A549 (cell line): ENCODE measurements at regions not wholly inside any gene's neighbourhood (a gene's known extent, or its start where the extent isn't known, plus 50 kb on each side); places are given as distances from the start of the nearest gene placed in this dataset.

Experiments used
- ATAC-seq, 2 experiments: fragments of 200-7000 bp in 1 of 2; fragments of >200 bp in 1 of 2; cut with Nextera tagmentation in 1 of 2; cut with Tn5 transposase in 1 of 2; 3 replicates each; pipeline versions ENCODE4 v1.8.0 to v1.9.1; 2018 to 2020; ENCODE audit warnings: mild to moderate bottlenecking in 1 of 2, moderate library complexity in 1 of 2
- CTCF ChIA-PET: fragments of 300-600 bp; sonication (Branson Sonifier 250); formaldehyde crosslinking; extraction: SDS; loops from one replicate; lab custom pipeline; 2021; ENCODE audit warnings: antibody characterized with exemption, inconsistent platforms; lab: Yijun Ruan, JAX
- POLR2A ChIA-PET: fragments of 350-600 bp; formaldehyde crosslinking; extraction: SDS; loops from one replicate; lab custom pipeline; 2021; ENCODE audit warnings: antibody characterized with exemption, inconsistent platforms; lab: Yijun Ruan, JAX
- DNase-seq, 2 experiments: peaks; one replicate each; pipeline versions ENCODE4 v3.0.0 to v3.0.0-alpha.2; 2011 to 2016; ENCODE audit warnings: low read depth in 1 of 2, low spot score in 1 of 2
- FAIRE-seq: peaks from 2 replicates; lab custom pipeline; 2011; peaks lifted over from hg19 to GRCh38; lab: Jason Lieb, UNC
- H3K27ac ChIP-seq, 2 experiments: fragments of >200 bp; sonication (Bioruptor Twin); formaldehyde crosslinking; 3 replicates each; pipeline ENCODE4 v1.5.1; 2016 to 2017
- H3K4me1 ChIP-seq: fragments of >200 bp; sonication (Bioruptor Twin); formaldehyde crosslinking; 3 replicates; pipeline ENCODE4 v1.6.1; 2016
- H3K4me2 ChIP-seq: fragments of >200 bp; sonication (Bioruptor Twin); formaldehyde crosslinking; 3 replicates; pipeline ENCODE4 v1.6.1; 2016
- H3K4me3 ChIP-seq: fragments of >200 bp; sonication (Bioruptor Twin); formaldehyde crosslinking; 3 replicates; pipeline ENCODE4 v1.5.1; 2016
- H3K9me3 ChIP-seq: fragments of >200 bp; sonication (Bioruptor Twin); formaldehyde crosslinking; 3 replicates; pipeline ENCODE4 v1.6.1; 2016
- BHLHE40 ChIP-seq: IDR thresholded peaks from 2 replicates; pipeline ENCODE4 v1.6.1; 2012; ENCODE audit warnings: low read depth, low read length, inconsistent platforms
- CBX2 ChIP-seq: fragments of 200-600 bp; sonication (generic); IDR thresholded peaks from 2 replicates; pipeline ENCODE4 v1.6.1; 2016; ENCODE audit warnings: low read depth, mild to moderate bottlenecking, borderline replicate concordance
- CBX8 ChIP-seq: fragments of 200-600 bp; sonication (generic); IDR thresholded peaks from 2 replicates; pipeline ENCODE4 v1.6.1; 2016
- EP300 ChIP-seq, 2 experiments: fragments of >200 bp; sonication (Bioruptor Twin); formaldehyde crosslinking; IDR thresholded peaks; 2 replicates in 1 of 2; 3 replicates in 1 of 2; pipeline ENCODE4 v1.6.1; 2016 to 2017
- FOSB ChIP-seq: fragments of 250-450 bp; sonication (Bioruptor Pico); IDR thresholded peaks from 2 replicates; pipeline ENCODE4 v1.5.0; 2020; ENCODE audit warnings: mild to moderate bottlenecking, moderate library complexity
- FOXS1 ChIP-seq: fragments of 250-450 bp; sonication (Bioruptor Pico); IDR thresholded peaks from 2 replicates; pipeline ENCODE4 v1.5.0; 2020; ENCODE audit warnings: mild to moderate bottlenecking, moderate library complexity
- GATA3 ChIP-seq: IDR thresholded peaks from 2 replicates; pipeline ENCODE4 v1.6.1; 2012; ENCODE audit warnings: borderline replicate concordance
- HOXB5 ChIP-seq: fragments of 250-450 bp; sonication (Bioruptor Pico); IDR thresholded peaks from 2 replicates; pipeline ENCODE4 v1.5.0; 2020; ENCODE audit warnings: mild to moderate bottlenecking, moderate library complexity
- JUNB ChIP-seq: fragments of >200 bp; sonication (Bioruptor Twin); formaldehyde crosslinking; IDR thresholded peaks from 2 replicates; pipeline ENCODE4 v1.6.1; 2016
- KDM1A ChIP-seq: fragments of 200-600 bp; sonication (generic); IDR thresholded peaks from 2 replicates; pipeline ENCODE4 v1.6.1; 2016; ENCODE audit warnings: low read depth, mild to moderate bottlenecking
- MAFK ChIP-seq: fragments of 450-650 bp; IDR thresholded peaks from 2 replicates; pipeline ENCODE4 v1.6.1; 2014; ENCODE audit not compliant: partially characterized antibody
- MAZ ChIP-seq: fragments of 150-350 bp; IDR thresholded peaks from 2 replicates; pipeline ENCODE4 v1.6.1; 2014; ENCODE audit warnings: antibody characterized with exemption, low read depth, low read length, borderline replicate concordance
- NR3C1 ChIP-seq: fragments of >200 bp; sonication (Bioruptor Twin); formaldehyde crosslinking; IDR thresholded peaks from 3 replicates; pipeline ENCODE4 v1.6.1; 2017
- RCOR1 ChIP-seq: fragments of 150-350 bp; IDR thresholded peaks from 2 replicates; pipeline ENCODE4 v1.6.1; 2014; ENCODE audit warnings: antibody characterized with exemption, low read length, low read depth
- TFCP2L1 ChIP-seq: fragments of 250-450 bp; sonication (Bioruptor Pico); IDR thresholded peaks from 2 replicates; pipeline ENCODE4 v1.5.0; 2021; ENCODE audit warnings: mild to moderate bottlenecking
- TP53 ChIP-seq: fragments of 250-450 bp; sonication (Bioruptor Pico); IDR thresholded peaks from 2 replicates; pipeline ENCODE4 v1.5.0; 2021; ENCODE audit warnings: mild to moderate bottlenecking, moderate library complexity
- WGBS: methylation state at CpG from one replicate; pipeline ENCODE4 v1.1.6; 2017; ENCODE audit errors: missing lambda C conversion rate; 5-methylcytosine and 5-hydroxymethylcytosine counted together
- TF ChIP-seq, protein P1 (sequence below): fragments of >200 bp; sonication (Bioruptor Twin); formaldehyde crosslinking; IDR thresholded peaks from 3 replicates; pipeline ENCODE4 v1.5.1; 2016
- TF ChIP-seq, protein P2 (sequence below): IDR thresholded peaks from 2 replicates; pipeline ENCODE4 v1.6.1; 2012; ENCODE audit warnings: low read depth, borderline replicate concordance
- TF ChIP-seq, protein P3 (sequence below): fragments of >200 bp; sonication (Bioruptor Twin); formaldehyde crosslinking; IDR thresholded peaks from 2 replicates; pipeline ENCODE4 v1.6.1; 2016
- TF ChIP-seq, protein P4 (sequence below): fragments of 150-350 bp; IDR thresholded peaks from 2 replicates; pipeline ENCODE4 v1.6.1; 2014; ENCODE audit warnings: low read depth, mild to moderate bottlenecking, low read length
- TF ChIP-seq, protein P5 (sequence below): fragments of 250-450 bp; sonication (Bioruptor Pico); IDR thresholded peaks from 2 replicates; pipeline ENCODE4 v1.5.0; 2020; ENCODE audit warnings: low read depth, mild to moderate bottlenecking, moderate library complexity
- TF ChIP-seq, protein P6 (sequence below): fragments of 250-450 bp; sonication (Bioruptor Pico); IDR thresholded peaks from 2 replicates; pipeline ENCODE4 v1.5.0; 2021; ENCODE audit warnings: mild to moderate bottlenecking, moderate library complexity, borderline replicate concordance
- TF ChIP-seq, protein P7 (sequence below): IDR thresholded peaks from 2 replicates; pipeline ENCODE4 v1.6.1; 2012
- TF ChIP-seq, protein P8 (sequence below): fragments of 200-600 bp; sonication (generic); IDR thresholded peaks from 2 replicates; pipeline ENCODE4 v1.6.1; 2016; ENCODE audit warnings: antibody characterized with exemption, mild to moderate bottlenecking, moderate library complexity

DNA sequence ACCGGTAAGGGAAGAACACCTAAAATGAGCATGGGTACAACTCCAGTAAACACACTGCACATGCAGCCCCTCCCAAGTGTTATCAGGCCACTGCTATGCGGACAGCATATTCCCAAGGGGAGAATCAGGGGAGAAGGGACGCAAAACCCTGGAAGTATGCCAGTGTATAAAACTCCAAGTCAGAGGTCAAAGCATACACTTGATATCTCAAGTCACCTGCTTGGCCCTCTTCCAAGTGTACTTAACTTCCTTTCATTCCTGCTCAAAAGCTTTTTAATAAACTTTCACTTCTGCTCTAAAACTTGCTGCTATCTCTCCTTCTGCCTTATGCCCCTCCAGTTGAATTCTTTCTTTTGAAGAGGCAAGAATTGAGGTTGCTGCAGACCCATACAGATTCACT lies 408.1 kb downstream of the HTR1A start:
- H3K4me2 ChIP-seq = no peak overlapping the region
- ChIA-PET POLR2A (no interaction called here), CTCF (interaction anchor here (0.5 to 0.6 kb wide), 2 partner anchors 164 to 975 kb away, joined by 3 read pairs; partner anchors contain the start of gene LRRC70)
- WGBS = 18% methylated on average over 3 of the region's 3 CpGs
- H3K9me3 ChIP-seq = no peaks in the 10 kb centered on the region
- no peak overlapping the region for H3K27ac ChIP-seq
- FAIRE-seq = no peak
- H3K4me1 ChIP-seq = no peaks in the 10 kb centered on the region
- DNase-seq = no peak
- TF ChIP-seq, protein P1, sequence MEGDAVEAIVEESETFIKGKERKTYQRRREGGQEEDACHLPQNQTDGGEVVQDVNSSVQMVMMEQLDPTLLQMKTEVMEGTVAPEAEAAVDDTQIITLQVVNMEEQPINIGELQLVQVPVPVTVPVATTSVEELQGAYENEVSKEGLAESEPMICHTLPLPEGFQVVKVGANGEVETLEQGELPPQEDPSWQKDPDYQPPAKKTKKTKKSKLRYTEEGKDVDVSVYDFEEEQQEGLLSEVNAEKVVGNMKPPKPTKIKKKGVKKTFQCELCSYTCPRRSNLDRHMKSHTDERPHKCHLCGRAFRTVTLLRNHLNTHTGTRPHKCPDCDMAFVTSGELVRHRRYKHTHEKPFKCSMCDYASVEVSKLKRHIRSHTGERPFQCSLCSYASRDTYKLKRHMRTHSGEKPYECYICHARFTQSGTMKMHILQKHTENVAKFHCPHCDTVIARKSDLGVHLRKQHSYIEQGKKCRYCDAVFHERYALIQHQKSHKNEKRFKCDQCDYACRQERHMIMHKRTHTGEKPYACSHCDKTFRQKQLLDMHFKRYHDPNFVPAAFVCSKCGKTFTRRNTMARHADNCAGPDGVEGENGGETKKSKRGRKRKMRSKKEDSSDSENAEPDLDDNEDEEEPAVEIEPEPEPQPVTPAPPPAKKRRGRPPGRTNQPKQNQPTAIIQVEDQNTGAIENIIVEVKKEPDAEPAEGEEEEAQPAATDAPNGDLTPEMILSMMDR = no peak
- TF ChIP-seq RCOR1 = no peak
- no peak for TF ChIP-seq EP300 (IDR thresholded peaks at IDR 0.05)
- no peak for TF ChIP-seq MAFK
- TF ChIP-seq, protein P2, sequence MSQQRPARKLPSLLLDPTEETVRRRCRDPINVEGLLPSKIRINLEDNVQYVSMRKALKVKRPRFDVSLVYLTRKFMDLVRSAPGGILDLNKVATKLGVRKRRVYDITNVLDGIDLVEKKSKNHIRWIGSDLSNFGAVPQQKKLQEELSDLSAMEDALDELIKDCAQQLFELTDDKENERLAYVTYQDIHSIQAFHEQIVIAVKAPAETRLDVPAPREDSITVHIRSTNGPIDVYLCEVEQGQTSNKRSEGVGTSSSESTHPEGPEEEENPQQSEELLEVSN = no peak
- no peak for TF ChIP-seq CBX2
- TF ChIP-seq HOXB5 (CRISPR knock-in tag) = no peak
- TF ChIP-seq, protein P3, sequence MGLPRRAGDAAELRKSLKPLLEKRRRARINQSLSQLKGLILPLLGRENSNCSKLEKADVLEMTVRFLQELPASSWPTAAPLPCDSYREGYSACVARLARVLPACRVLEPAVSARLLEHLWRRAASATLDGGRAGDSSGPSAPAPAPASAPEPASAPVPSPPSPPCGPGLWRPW = no peak
- TF ChIP-seq CBX8 = no peak
- TF ChIP-seq TP53 (CRISPR knock-in tag) = no peak
- no peak for TF ChIP-seq BHLHE40
- TF ChIP-seq, protein P4, sequence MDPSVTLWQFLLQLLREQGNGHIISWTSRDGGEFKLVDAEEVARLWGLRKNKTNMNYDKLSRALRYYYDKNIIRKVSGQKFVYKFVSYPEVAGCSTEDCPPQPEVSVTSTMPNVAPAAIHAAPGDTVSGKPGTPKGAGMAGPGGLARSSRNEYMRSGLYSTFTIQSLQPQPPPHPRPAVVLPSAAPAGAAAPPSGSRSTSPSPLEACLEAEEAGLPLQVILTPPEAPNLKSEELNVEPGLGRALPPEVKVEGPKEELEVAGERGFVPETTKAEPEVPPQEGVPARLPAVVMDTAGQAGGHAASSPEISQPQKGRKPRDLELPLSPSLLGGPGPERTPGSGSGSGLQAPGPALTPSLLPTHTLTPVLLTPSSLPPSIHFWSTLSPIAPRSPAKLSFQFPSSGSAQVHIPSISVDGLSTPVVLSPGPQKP = no peak
- no peak for TF ChIP-seq FOSB (CRISPR knock-in tag)
- TF ChIP-seq GATA3 = no peak
- TF ChIP-seq FOXS1 (CRISPR knock-in tag) = no peak
- TF ChIP-seq, protein P5, sequence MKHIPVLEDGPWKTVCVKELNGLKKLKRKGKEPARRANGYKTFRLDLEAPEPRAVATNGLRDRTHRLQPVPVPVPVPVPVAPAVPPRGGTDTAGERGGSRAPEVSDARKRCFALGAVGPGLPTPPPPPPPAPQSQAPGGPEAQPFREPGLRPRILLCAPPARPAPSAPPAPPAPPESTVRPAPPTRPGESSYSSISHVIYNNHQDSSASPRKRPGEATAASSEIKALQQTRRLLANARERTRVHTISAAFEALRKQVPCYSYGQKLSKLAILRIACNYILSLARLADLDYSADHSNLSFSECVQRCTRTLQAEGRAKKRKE = no peak
- TF ChIP-seq, protein P6, sequence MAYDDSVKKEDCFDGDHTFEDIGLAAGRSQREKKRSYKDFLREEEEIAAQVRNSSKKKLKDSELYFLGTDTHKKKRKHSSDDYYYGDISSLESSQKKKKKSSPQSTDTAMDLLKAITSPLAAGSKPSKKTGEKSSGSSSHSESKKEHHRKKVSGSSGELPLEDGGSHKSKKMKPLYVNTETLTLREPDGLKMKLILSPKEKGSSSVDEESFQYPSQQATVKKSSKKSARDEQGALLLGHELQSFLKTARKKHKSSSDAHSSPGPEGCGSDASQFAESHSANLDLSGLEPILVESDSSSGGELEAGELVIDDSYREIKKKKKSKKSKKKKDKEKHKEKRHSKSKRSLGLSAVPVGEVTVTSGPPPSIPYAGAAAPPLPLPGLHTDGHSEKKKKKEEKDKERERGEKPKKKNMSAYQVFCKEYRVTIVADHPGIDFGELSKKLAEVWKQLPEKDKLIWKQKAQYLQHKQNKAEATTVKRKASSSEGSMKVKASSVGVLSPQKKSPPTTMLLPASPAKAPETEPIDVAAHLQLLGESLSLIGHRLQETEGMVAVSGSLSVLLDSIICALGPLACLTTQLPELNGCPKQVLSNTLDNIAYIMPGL (CRISPR knock-in tag) = no peak
- TF ChIP-seq, all 56 proteins: peak for 0
- no peak for ATAC-seq
- no peak overlapping the region for H3K4me3 ChIP-seq

DNA sequence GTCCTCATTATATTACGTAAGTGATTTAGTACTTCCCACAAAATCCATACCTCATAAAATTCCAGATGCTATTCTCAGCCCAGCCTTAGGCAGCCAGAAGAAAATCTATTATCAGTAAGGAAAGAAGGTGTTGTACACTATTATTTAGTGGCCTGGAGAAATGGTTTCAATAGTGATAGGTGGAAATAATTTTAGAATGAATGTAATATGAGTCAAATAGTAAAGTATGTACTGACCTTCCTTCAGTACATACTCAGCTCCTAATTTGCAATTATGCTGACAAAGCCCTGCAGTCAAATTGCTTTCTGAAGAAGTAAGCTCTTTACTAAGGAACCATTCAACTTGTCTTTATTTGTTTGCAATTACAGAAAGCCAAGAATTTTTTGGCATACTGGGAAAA lies 409.2 kb downstream of the HTR1A start:
- ChIA-PET POLR2A (no interaction called here), CTCF (no interaction called here)
- 82% methylated on average over 1 of the region's 1 CpG for whole genome bisulfite sequencing
- Histone ChIP-seq H3K4me2 (no peak overlapping the region), H3K9me3 (no peaks in the 10 kb centered on the region), H3K27ac (no peak overlapping the region), H3K4me3 (no peak overlapping the region), H3K4me1 (no peaks in the 10 kb centered on the region)
- DNase-seq = no peak
- no peak for FAIRE-seq
- ATAC-seq = no peak
- TF ChIP-seq JUNB (no peak), TFCP2L1 (CRISPR knock-in tag) (no peak), HOXB5 (CRISPR knock-in tag) (no peak), NR3C1 (no peak), MAZ (no peak), KDM1A (no peak)
- TF ChIP-seq, protein P2 = no peak
- TF ChIP-seq, protein P7, sequence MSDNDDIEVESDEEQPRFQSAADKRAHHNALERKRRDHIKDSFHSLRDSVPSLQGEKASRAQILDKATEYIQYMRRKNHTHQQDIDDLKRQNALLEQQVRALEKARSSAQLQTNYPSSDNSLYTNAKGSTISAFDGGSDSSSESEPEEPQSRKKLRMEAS = no peak
- TF ChIP-seq, protein P1 = no peak
- TF ChIP-seq, protein P8, sequence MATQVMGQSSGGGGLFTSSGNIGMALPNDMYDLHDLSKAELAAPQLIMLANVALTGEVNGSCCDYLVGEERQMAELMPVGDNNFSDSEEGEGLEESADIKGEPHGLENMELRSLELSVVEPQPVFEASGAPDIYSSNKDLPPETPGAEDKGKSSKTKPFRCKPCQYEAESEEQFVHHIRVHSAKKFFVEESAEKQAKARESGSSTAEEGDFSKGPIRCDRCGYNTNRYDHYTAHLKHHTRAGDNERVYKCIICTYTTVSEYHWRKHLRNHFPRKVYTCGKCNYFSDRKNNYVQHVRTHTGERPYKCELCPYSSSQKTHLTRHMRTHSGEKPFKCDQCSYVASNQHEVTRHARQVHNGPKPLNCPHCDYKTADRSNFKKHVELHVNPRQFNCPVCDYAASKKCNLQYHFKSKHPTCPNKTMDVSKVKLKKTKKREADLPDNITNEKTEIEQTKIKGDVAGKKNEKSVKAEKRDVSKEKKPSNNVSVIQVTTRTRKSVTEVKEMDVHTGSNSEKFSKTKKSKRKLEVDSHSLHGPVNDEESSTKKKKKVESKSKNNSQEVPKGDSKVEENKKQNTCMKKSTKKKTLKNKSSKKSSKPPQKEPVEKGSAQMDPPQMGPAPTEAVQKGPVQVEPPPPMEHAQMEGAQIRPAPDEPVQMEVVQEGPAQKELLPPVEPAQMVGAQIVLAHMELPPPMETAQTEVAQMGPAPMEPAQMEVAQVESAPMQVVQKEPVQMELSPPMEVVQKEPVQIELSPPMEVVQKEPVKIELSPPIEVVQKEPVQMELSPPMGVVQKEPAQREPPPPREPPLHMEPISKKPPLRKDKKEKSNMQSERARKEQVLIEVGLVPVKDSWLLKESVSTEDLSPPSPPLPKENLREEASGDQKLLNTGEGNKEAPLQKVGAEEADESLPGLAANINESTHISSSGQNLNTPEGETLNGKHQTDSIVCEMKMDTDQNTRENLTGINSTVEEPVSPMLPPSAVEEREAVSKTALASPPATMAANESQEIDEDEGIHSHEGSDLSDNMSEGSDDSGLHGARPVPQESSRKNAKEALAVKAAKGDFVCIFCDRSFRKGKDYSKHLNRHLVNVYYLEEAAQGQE = no peak
